Spleen (tissue), 11 donors: ENCODE measurements at regions not wholly inside any gene's neighbourhood (a gene's known extent, or its start where the extent isn't known, plus 50 kb on each side); places are given as distances from the start of the nearest gene placed in this dataset.
A peak's percentile ranks its signal among the peaks of the same experiment; 100 is the strongest.

Experiments used
- DNase-seq: peaks from one replicate; pipeline ENCODE4 v3.0.0-alpha.2; 2020
- H3K27ac ChIP-seq, 8 donors: fragments of 200-600 bp; sonication (generic) in 7 of 8; 1 replicate in 4 of 8; 2 replicates in 4 of 8; pipeline versions ENCODE4 v1.5.0 to v1.8.0; 2016 to 2021; ENCODE audit warnings: inconsistent platforms in 4 of 8, mild to moderate bottlenecking in 4 of 8, moderate library complexity in 1 of 8
- H3K27me3 ChIP-seq, 7 donors: fragments of 200-600 bp; sonication (generic) in 6 of 7; replicated peaks in 1 of 7; 1 replicate in 4 of 7; 2 replicates in 3 of 7; pipeline versions ENCODE4 v1.5.0 to v1.8.0; 2016 to 2021; ENCODE audit warnings: inconsistent platforms in 3 of 7, mild to moderate bottlenecking in 1 of 7
- H3K36me3 ChIP-seq, 6 donors: fragments of 200-600 bp; sonication (generic) in 5 of 6; 1 replicate in 4 of 6; 2 replicates in 2 of 6; pipeline versions ENCODE4 v1.5.0 to v1.8.0; 2016 to 2021; ENCODE audit warnings: inconsistent platforms in 2 of 6
- H3K4me1 ChIP-seq, 6 donors: fragments of 200-600 bp; sonication (generic) in 5 of 6; 1 replicate in 3 of 6; 2 replicates in 3 of 6; pipeline versions ENCODE4 v1.5.0 to v1.8.0; 2016 to 2021; ENCODE audit warnings: inconsistent platforms in 3 of 6
- H3K4me3 ChIP-seq, 8 donors: fragments of 200-600 bp; sonication (generic) in 7 of 8; 1 replicate in 4 of 8; 2 replicates in 4 of 8; pipeline versions ENCODE4 v1.5.0 to v1.8.0; 2016 to 2021; ENCODE audit warnings: inconsistent platforms in 4 of 8, mild to moderate bottlenecking in 4 of 8, moderate library complexity in 2 of 8
- H3K9me3 ChIP-seq, 8 donors: fragments of 200-600 bp; sonication (generic) in 7 of 8; 1 replicate in 4 of 8; 2 replicates in 4 of 8; pipeline versions ENCODE4 v1.5.0 to v1.8.0; 2016 to 2021; ENCODE audit warnings: inconsistent platforms in 4 of 8
- CTCF ChIP-seq, 11 experiments: fragments of 200-600 bp in 7 of 11; fragments of 450-650 bp in 4 of 11; sonication (generic) in 4 of 11; IDR thresholded peaks in 8 of 11; conservative IDR thresholded peaks in 3 of 11; 1 replicate in 7 of 11; 2 replicates in 4 of 11; pipeline versions ENCODE4 v1.4.0 to v1.8.0; 2016 to 2021; ENCODE audit warnings: antibody characterized with exemption in 11 of 11, inconsistent platforms in 4 of 11, mild to moderate bottlenecking in 1 of 11
- POLR2A ChIP-seq, 3 donors: fragments of 450-650 bp; IDR thresholded peaks; one replicate each; pipeline ENCODE4 v1.5.1; 2017; ENCODE audit warnings: antibody characterized with exemption in 3 of 3, mild to moderate bottlenecking in 1 of 3
- POLR2AphosphoS5 ChIP-seq, 3 donors: sonication (generic); formaldehyde crosslinking; IDR thresholded peaks; one replicate each; pipeline ENCODE4 v1.5.1; 2017; ENCODE audit warnings: antibody characterized with exemption in 3 of 3
- WGBS, 5 donors: extraction: QIAGEN DNeasy Blood & Tissue Kit in 3 of 5; methylation state at CpG; one replicate each; pipeline versions ENCODE4 v1.1.5 to v1.1.7; 2013 to 2018; 5-methylcytosine and 5-hydroxymethylcytosine counted together
- intact Hi-C: fragments of 100-400 bp; cut with DNase I; formaldehyde crosslinking; loops from one replicate; pipeline ENCODE4 v1.15.0; 2023; ENCODE audit warnings: low total_unique reads
- donor health status: healthy with polysubstance abuse.
- donor health status: DM: no; HTN: no; CAD: no; lungs with moderate emphysema.
- donor health status: DM: no; HTN: no; CAD: no.
- donor health status: Bipolar disorder and iron deficiency.
- donor health status: healthy.
- donor health status: DM: no; HTN: no; CAD: no.
- donor health status: DM: yes; HTN: yes; CAD: no.

DNA sequence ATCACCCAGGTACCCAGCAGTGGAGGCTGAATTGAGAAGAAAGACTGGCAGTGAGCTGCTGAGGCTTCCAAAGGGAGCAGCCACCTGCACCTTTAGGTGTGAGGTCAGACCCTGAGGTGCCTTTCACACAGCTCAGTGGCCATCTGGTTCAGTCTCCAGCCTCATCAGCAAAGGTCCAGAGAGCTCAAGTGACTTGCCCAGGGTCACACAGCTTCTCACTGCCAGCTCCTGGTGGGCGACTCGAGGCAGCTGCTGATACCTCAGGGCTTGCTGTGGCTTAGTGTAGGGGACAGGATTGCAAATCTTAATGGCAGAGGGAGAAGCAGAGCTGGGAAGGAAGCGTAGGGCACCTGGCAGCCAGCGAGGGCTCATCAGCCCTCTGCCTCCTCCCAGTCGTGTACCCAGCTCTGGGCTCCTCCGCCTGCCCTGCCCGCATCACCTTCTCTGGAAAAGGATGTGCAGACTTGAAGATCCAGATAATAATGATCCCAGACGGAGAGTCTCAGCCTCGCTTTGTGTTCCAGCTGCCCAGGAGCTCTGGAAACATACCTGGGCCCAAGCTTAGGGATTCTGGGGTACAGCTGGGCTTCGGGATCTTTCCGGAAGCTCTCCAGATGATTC lies 165.3 kb upstream of the GSE1 start:
- TF ChIP-seq POLR2A (IDR thresholded peaks at IDR 0.05) (no peak), POLR2AphosphoS5 (IDR thresholded peaks at IDR 0.05) (no peak), CTCF (IDR thresholded peaks at IDR 0.05 in 8 of 11, conservative IDR thresholded peaks at IDR 0.05 in 3 of 11) (no peak)
- 60 to 74% (median 65%) methylated on average over 10 to 11 of the region's 11 CpGs for WGBS, 5 donors
- peaks cover 0 to 19% (median 0%) of the 10 kb centered on the region in 7 donors for H3K27me3 ChIP-seq
- H3K4me3 ChIP-seq = no peak overlapping the region
- H3K9me3 ChIP-seq = no peaks in the 10 kb centered on the region
- no peaks in the 10 kb centered on the region for H3K36me3 ChIP-seq
- H3K27ac ChIP-seq = peak overlapping the region in 5 of 8 donors; percentile 30 to 72 (median 48)
- no peak for DNase-seq
- H3K4me1 ChIP-seq = peaks cover 16 to 44% (median 30%) of the 10 kb centered on the region in 6 donors
- intact Hi-C loops = no loop called here

DNA sequence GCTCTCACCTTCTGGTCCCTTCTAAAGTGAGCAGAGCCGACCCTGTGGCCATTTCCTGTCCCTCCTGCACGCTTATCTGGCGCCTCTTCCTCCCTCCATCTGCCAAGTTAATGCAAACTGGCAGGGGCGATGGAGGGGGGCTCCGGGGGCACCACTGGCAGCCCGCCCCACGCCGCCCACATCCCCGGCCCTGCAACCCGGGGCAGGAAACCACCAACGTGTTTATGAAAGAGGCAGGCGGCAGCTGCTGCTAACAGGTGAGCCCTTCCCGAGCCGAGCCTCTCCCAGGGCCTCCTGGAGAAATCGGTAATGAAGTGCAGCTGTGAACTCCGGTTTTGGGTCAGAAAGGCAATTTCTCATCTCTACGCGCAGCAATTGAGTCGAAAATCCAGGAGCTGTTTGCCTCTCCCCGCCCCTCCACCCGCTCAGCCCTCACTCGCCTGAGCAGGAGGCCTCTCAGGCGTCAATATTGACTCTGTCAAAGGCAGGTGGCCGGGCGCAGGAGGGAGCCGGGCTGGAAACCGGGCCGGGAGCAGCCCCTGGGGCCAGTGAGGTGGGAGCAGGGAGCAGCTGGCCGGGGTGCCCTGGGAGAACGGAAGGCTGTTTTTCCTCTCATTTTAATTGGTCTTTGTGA lies 164.4 kb upstream of the GSE1 start:
- intact Hi-C loops = no loop called here
- Histone ChIP-seq H3K27ac (peak overlapping the region in 7 of 8 donors; percentile 30 to 72 (median 36)), H3K4me1 (peaks cover 16 to 44% (median 30%) of the 10 kb centered on the region in 6 donors), H3K36me3 (no peaks in the 10 kb centered on the region), H3K4me3 (peak overlapping the region in 1 of 8 donors; percentile 26), H3K9me3 (no peaks in the 10 kb centered on the region), H3K27me3 (peaks cover 0 to 28% (median 0%) of the 10 kb centered on the region in 7 donors)
- WGBS, 5 donors = 11 to 34% (median 24%) methylated on average over 16 to 30 of the region's 30 CpGs
- peak; percentile 89 for DNase-seq
- peak; percentile 40 to 79 (median 73) for TF ChIP-seq POLR2AphosphoS5 (IDR thresholded peaks at IDR 0.05)
- no peak for TF ChIP-seq POLR2A (IDR thresholded peaks at IDR 0.05)
- TF ChIP-seq CTCF (IDR thresholded peaks at IDR 0.05 in 8 of 11, conservative IDR thresholded peaks at IDR 0.05 in 3 of 11) = no peak

- DNase-seq = no peak
- WGBS, 5 donors = 64 to 75% (median 74%) methylated on average over 14 to 20 of the region's 20 CpGs
- intact Hi-C loops = no loop called here
These were observed 163.8 kb upstream of the GSE1 start for GRCh38 chr16:85449191-85449884.

More at GRCh38 chr16:85449191-85449884, 163.8 kb upstream of the GSE1 start:
- TF ChIP-seq CTCF (IDR thresholded peaks at IDR 0.05 in 8 of 11, conservative IDR thresholded peaks at IDR 0.05 in 3 of 11) (no peak), POLR2AphosphoS5 (IDR thresholded peaks at IDR 0.05) (no peak), POLR2A (IDR thresholded peaks at IDR 0.05) (no peak)
- Histone ChIP-seq H3K9me3 (no peaks in the 10 kb centered on the region), H3K36me3 (no peaks in the 10 kb centered on the region), H3K27me3 (peaks cover 0 to 34% (median 0%) of the 10 kb centered on the region in 7 donors), H3K4me1 (peaks cover 16 to 44% (median 30%) of the 10 kb centered on the region in 6 donors), H3K27ac (peak overlapping the region in 6 of 8 donors; percentile 35 to 72 (median 42)), H3K4me3 (no peak overlapping the region)
